ENCODE measurements at regions not wholly inside any gene's neighbourhood (a gene's known extent, or its start where the extent isn't known, plus 50 kb on each side); places are given as distances from the start of the nearest gene placed in this dataset.

GRCh38 chr6:69601132-69601531 is 195.7 kb downstream of the LMBRD1 start:
- Histone ChIP-seq H3K79me2 (replicated peaks; ENCODE audit: insufficient read depth) (no peaks in the 10 kb centered on the region), H2AFZ (no peak overlapping the region), H4K20me1 (replicated peaks; ENCODE audit: insufficient read depth) (no peaks in the 10 kb centered on the region), H3F3A (replicated peaks; ENCODE audit: low read depth) (no peaks in the 10 kb centered on the region), H3K36me3 (ENCODE audit: insufficient read depth) (no peaks in the 10 kb centered on the region), H3K4me1 (ENCODE audit: insufficient read depth) (no peaks in the 10 kb centered on the region), H3K4me2 (no peak overlapping the region), H3K27me3 (ENCODE audit: insufficient read depth) (no peaks in the 10 kb centered on the region), H3K9me2 (ENCODE audit: insufficient read depth) (no peaks in the 10 kb centered on the region), H3K4me3 (no peak overlapping the region), H3K27ac (ENCODE audit: low read depth) (no peak overlapping the region)
- H3K27ac Mint-ChIP-seq = no peak overlapping the region; the same call in 1 of the 2 replicates
- ATAC-seq = no peak
- TF ChIP-seq ZNF114 (CRISPR knock-in tag; IDR thresholded peaks at IDR 0.05) (no peak), CREB1 (CRISPR knock-in tag; IDR thresholded peaks at IDR 0.05; ENCODE audit: low read depth) (no peak), STAT1 (IDR thresholded peaks at IDR 0.05; ENCODE audit: unreplicated experiment) (no peak)
- peaks cover 7% of the 10 kb centered on the region; the same call in 1 of the 3 replicates for H3K4me1 Mint-ChIP-seq
- H3K4me3 Mint-ChIP-seq = no peak overlapping the region
- H3K27me3 Mint-ChIP-seq (ENCODE audit: insufficient read depth, low read depth, poor library complexity) = no peaks in the 10 kb centered on the region
- no peak for DNase-seq (ENCODE audit: low spot score)
- H3K36me3 Mint-ChIP-seq (ENCODE audit: low read depth) = no peaks in the 10 kb centered on the region
- H3K9me3 Mint-ChIP-seq = no peaks in the 10 kb centered on the region

DNA sequence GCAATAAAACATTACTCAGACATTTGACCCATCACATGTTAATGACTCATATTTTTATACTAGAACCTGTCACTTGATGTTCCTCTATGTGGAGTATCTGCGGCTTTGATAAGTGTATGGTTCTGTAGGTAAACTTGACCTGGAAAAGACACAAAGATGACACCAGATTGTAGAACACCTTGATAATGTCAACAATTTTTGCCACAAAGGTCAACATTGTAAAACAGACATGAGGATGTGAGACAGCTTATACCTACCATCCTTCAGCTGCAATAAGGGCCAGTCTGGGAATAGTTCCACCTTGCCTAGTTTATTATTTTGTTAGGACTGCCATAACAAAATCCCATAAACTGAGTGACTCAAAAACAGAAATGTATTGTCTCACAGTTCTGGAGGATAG is 202.4 kb downstream of the LMBRD1 start:
- no peaks in the 10 kb centered on the region for H3K9me2 ChIP-seq (ENCODE audit: insufficient read depth)
- no peaks in the 10 kb centered on the region for H4K20me1 ChIP-seq (replicated peaks; ENCODE audit: insufficient read depth)
- Mint-ChIP-seq H3K36me3 (ENCODE audit: low read depth) (no peaks in the 10 kb centered on the region), H3K9me3 (no peaks in the 10 kb centered on the region), H3K4me3 (no peak overlapping the region), H3K4me1 (no peaks in the 10 kb centered on the region), H3K27me3 (ENCODE audit: insufficient read depth, low read depth, poor library complexity) (peaks cover 2% of the 10 kb centered on the region), H3K27ac (no peak overlapping the region)
- no peak for DNase-seq (ENCODE audit: low spot score)
- no peaks in the 10 kb centered on the region for H3K36me3 ChIP-seq (ENCODE audit: insufficient read depth)
- H3K27ac ChIP-seq (ENCODE audit: low read depth) = no peak overlapping the region
- no peaks in the 10 kb centered on the region for H3K27me3 ChIP-seq (ENCODE audit: insufficient read depth)
- no peak for ATAC-seq
- no peak overlapping the region for H3K4me3 ChIP-seq
- H3F3A ChIP-seq (replicated peaks; ENCODE audit: low read depth) = no peaks in the 10 kb centered on the region
- H3K4me1 ChIP-seq (ENCODE audit: insufficient read depth) = no peaks in the 10 kb centered on the region
- H2AFZ ChIP-seq = no peak overlapping the region
- TF ChIP-seq, protein P1, sequence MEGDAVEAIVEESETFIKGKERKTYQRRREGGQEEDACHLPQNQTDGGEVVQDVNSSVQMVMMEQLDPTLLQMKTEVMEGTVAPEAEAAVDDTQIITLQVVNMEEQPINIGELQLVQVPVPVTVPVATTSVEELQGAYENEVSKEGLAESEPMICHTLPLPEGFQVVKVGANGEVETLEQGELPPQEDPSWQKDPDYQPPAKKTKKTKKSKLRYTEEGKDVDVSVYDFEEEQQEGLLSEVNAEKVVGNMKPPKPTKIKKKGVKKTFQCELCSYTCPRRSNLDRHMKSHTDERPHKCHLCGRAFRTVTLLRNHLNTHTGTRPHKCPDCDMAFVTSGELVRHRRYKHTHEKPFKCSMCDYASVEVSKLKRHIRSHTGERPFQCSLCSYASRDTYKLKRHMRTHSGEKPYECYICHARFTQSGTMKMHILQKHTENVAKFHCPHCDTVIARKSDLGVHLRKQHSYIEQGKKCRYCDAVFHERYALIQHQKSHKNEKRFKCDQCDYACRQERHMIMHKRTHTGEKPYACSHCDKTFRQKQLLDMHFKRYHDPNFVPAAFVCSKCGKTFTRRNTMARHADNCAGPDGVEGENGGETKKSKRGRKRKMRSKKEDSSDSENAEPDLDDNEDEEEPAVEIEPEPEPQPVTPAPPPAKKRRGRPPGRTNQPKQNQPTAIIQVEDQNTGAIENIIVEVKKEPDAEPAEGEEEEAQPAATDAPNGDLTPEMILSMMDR (conservative IDR thresholded peaks at IDR 0.05; ENCODE audit: low read depth in 2 of 2) = no peak
- no peak for TF ChIP-seq EZH2 (IDR thresholded peaks at IDR 0.05; ENCODE audit: low read depth, unreplicated experiment)
- TF ChIP-seq NANOG (IDR thresholded peaks at IDR 0.05; ENCODE audit: borderline replicate concordance) = no peak
- TF ChIP-seq STAT1 (IDR thresholded peaks at IDR 0.05; ENCODE audit: unreplicated experiment) = no peak
- no peak for TF ChIP-seq POLR2AphosphoS5 (IDR thresholded peaks at IDR 0.05; ENCODE audit: low read depth)
- TF ChIP-seq CREB1 (CRISPR knock-in tag; IDR thresholded peaks at IDR 0.05; ENCODE audit: low read depth) = no peak
- TF ChIP-seq REST (IDR thresholded peaks at IDR 0.05; ENCODE audit: unreplicated experiment) = no peak
- no peak for TF ChIP-seq EZH2phosphoT487 (IDR thresholded peaks at IDR 0.05; ENCODE audit: unreplicated experiment)
- H3K4me2 ChIP-seq = no peak overlapping the region
- no peaks in the 10 kb centered on the region for H3K79me2 ChIP-seq (replicated peaks; ENCODE audit: insufficient read depth)
